ENCODE measurements at regions not wholly inside any gene's neighbourhood (a gene's known extent, or its start where the extent isn't known, plus 50 kb on each side); places are given as distances from the start of the nearest gene placed in this dataset.
A peak's percentile ranks its signal among the peaks of the same experiment; 100 is the strongest.

DNA sequence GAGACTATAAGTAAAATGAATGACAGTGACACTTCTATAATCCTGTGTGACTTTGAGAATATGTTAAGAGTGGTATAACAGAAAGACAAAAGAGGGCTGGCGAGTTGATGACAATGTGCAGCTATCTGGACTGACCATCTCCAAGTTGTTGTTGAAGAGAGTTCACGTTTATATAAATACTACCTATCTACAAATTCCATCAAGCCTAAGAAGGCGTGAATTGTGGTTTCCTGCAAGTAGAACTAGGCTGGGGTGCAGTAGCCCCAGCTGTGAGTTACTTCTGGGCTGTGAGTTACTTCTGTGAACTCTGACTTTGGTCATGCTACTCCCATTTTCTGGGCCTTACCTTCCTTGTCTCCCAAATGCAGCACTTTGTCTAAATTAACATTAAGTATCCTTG lies 561.0 kb downstream of the TBC1D4 start:
- Histone ChIP-seq H3K4me1 (ENCODE audit: control insufficient read depth, insufficient read depth, low read length, unreplicated experiment) (no peaks in the 10 kb centered on the region), H3K79me2 (ENCODE audit: control insufficient read depth, insufficient read depth, low read length, unreplicated experiment) (no peaks in the 10 kb centered on the region), H3K27me3 (ENCODE audit: insufficient read depth, low read length) (no peaks in the 10 kb centered on the region), H3K4me3 (ENCODE audit: low read depth, low read length) (no peak overlapping the region), H2AFZ (ENCODE audit: low read length, unreplicated experiment) (no peak overlapping the region), H3K27ac (ENCODE audit: low read depth, low read length) (no peak overlapping the region), H3K36me3 (ENCODE audit: insufficient read depth, low read length) (no peaks in the 10 kb centered on the region)

DNA sequence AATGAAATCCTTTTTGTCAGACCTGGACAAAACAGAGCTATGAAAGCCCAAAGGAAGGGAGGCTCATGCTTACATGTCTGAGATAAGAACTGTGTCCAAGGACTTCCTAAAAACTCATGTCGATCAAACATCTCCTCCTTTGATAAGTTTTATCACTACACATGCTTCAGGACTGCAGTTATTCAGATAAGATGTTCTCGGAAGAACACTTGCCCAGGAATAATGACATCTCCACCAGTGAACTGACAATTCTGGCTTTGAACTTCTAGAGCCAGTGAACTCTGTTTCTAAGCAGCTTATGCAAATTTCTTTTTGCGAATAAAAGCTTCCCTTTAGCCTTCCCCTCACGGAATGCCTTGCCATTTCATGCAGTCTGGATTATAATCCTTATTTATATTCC lies 561.6 kb downstream of the TBC1D4 start:
- Histone ChIP-seq H3K27me3 (ENCODE audit: insufficient read depth, low read length) (no peaks in the 10 kb centered on the region), H3K27ac (ENCODE audit: low read depth, low read length) (no peak overlapping the region), H2AFZ (ENCODE audit: low read length, unreplicated experiment) (no peak overlapping the region), H3K4me3 (ENCODE audit: low read depth, low read length) (no peak overlapping the region), H3K4me1 (ENCODE audit: control insufficient read depth, insufficient read depth, low read length, unreplicated experiment) (no peaks in the 10 kb centered on the region), H3K36me3 (ENCODE audit: insufficient read depth, low read length) (no peaks in the 10 kb centered on the region), H3K79me2 (ENCODE audit: control insufficient read depth, insufficient read depth, low read length, unreplicated experiment) (no peaks in the 10 kb centered on the region)

DNA sequence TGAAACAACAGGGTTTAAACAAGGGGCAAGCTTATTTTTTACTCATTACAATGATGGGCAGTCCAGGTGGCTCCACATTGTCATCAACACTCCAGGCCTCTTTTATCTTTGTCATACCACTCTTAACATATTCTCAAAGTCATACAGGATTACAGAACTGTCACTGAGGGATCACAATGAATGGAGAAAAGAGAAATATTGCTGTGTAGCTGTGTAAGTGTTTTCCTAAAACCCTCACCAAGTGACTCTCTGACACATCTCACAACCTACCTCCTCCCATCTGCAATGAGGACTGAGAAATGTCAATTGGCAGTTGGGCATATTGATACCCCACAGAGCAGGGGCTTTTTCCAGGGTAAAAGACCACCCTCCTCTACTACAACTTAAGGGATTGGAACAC lies 562.1 kb downstream of the TBC1D4 start:
- Histone ChIP-seq H2AFZ (ENCODE audit: low read length, unreplicated experiment) (no peak overlapping the region), H3K4me1 (ENCODE audit: control insufficient read depth, insufficient read depth, low read length, unreplicated experiment) (no peaks in the 10 kb centered on the region), H3K4me3 (ENCODE audit: low read depth, low read length) (no peak overlapping the region), H3K27ac (ENCODE audit: low read depth, low read length) (no peak overlapping the region), H3K36me3 (ENCODE audit: insufficient read depth, low read length) (no peaks in the 10 kb centered on the region), H3K27me3 (ENCODE audit: insufficient read depth, low read length) (no peaks in the 10 kb centered on the region), H3K79me2 (ENCODE audit: control insufficient read depth, insufficient read depth, low read length, unreplicated experiment) (no peaks in the 10 kb centered on the region)

DNA sequence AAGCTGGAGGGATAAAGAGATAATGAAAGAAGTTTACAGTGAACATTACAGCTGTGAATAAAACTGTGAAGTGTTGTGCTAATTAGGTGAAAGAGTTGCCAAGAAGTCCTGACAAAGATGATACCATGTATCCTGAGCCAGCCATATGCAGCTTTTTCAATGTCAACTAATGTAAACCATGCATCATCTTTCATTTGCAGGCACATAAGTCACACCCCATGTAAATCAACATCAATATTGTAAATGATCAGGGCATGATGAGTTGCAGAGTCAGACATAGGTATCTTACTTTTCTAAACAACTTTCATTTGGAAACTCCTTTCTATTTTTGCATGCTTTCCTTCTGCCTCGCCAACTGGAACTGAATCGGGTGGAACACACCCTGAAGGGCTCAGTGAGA lies 569.1 kb downstream of the TBC1D4 start:
- Histone ChIP-seq H3K79me2 (ENCODE audit: control insufficient read depth, insufficient read depth, low read length, unreplicated experiment) (no peaks in the 10 kb centered on the region), H3K27me3 (ENCODE audit: insufficient read depth, low read length) (no peaks in the 10 kb centered on the region), H3K4me3 (ENCODE audit: low read depth, low read length) (no peak overlapping the region), H3K27ac (ENCODE audit: low read depth, low read length) (no peak overlapping the region), H3K4me1 (ENCODE audit: control insufficient read depth, insufficient read depth, low read length, unreplicated experiment) (no peaks in the 10 kb centered on the region), H2AFZ (ENCODE audit: low read length, unreplicated experiment) (no peak overlapping the region), H3K36me3 (ENCODE audit: insufficient read depth, low read length) (no peaks in the 10 kb centered on the region)

DNA sequence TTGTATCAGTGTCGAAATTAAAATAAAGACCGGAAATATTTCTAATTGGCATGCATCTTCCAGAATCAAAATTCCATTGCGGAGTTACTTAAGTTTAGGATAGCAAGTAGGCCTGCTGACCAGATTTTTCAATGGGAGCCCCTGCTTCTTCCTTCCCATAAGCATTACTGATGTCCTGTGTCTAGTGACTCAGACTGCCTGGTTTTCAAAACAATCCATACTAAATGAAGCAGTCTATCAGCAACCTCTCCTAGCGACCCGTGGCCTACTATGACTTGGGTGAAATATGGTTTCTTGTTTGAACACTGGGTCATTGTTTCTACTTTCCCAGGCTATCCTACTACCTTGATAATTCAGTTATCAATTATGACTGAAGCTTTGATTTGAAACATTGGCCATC lies 571.6 kb downstream of the TBC1D4 start:
- H2AFZ ChIP-seq (ENCODE audit: low read length, unreplicated experiment), result no peak overlapping the region
- no peaks in the 10 kb centered on the region for H3K79me2 ChIP-seq (ENCODE audit: control insufficient read depth, insufficient read depth, low read length, unreplicated experiment)

DNA sequence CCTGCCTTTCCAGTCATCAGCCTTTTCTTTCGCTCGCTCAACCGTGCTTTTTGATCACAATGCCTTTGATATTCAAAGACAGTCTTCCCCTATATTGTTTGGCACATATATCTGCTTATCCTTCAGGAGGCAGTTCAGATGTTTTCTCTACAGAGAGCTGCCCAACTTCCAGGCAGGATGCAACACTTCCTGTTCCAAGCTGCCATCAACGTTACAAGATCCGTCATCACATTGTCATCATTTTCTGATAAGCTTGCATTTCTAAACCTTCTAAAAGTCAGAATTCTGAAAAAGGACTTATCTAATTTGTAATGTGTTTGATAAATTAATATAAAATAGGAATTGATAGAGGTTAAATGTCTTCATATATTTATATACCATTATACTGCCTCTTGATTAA lies 574.2 kb downstream of the TBC1D4 start:
- Histone ChIP-seq H3K36me3 (ENCODE audit: insufficient read depth, low read length) (no peaks in the 10 kb centered on the region), H3K79me2 (ENCODE audit: control insufficient read depth, insufficient read depth, low read length, unreplicated experiment) (no peaks in the 10 kb centered on the region), H3K4me1 (ENCODE audit: control insufficient read depth, insufficient read depth, low read length, unreplicated experiment) (no peaks in the 10 kb centered on the region)

More for the DNA sequence above, 571.6 kb downstream of the TBC1D4 start:
- no peaks in the 10 kb centered on the region for H3K4me1 ChIP-seq (ENCODE audit: control insufficient read depth, insufficient read depth, low read length, unreplicated experiment)
- H3K27ac ChIP-seq (ENCODE audit: low read depth, low read length), result no peak overlapping the region
- H3K36me3 ChIP-seq (ENCODE audit: insufficient read depth, low read length), result no peaks in the 10 kb centered on the region
- H3K27me3 ChIP-seq (ENCODE audit: insufficient read depth, low read length), result no peaks in the 10 kb centered on the region
- no peak overlapping the region for H3K4me3 ChIP-seq (ENCODE audit: low read depth, low read length)

DNA sequence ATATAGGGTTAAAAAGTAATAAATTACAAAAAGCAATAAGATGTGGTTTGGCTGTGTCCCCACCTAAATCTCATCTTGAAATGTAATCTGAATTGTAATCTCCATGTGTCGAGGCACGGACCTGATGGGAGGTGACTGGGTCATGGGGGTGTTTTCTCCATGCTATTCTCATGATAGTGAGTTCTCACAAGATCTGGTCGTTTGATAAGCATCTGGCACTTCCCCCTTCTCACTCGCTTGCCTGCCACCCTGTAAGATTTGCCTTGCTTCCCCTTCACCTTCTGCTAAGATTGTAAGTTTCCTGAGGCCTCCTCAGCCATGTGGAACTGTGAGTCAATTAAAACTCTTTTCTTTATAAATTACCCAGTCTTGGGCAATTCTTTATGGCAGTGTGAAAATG lies 577.4 kb downstream of the TBC1D4 start:
- no peak overlapping the region for H2AFZ ChIP-seq (ENCODE audit: low read length, unreplicated experiment)
- H3K4me1 ChIP-seq (ENCODE audit: control insufficient read depth, insufficient read depth, low read length, unreplicated experiment), result no peaks in the 10 kb centered on the region
- H3K36me3 ChIP-seq (ENCODE audit: insufficient read depth, low read length), result no peaks in the 10 kb centered on the region
- no peak overlapping the region for H3K4me3 ChIP-seq (ENCODE audit: low read depth, low read length)
- no peak overlapping the region for H3K27ac ChIP-seq (ENCODE audit: low read depth, low read length)
- H3K27me3 ChIP-seq (ENCODE audit: insufficient read depth, low read length), result no peaks in the 10 kb centered on the region
- H3K79me2 ChIP-seq (ENCODE audit: control insufficient read depth, insufficient read depth, low read length, unreplicated experiment), result no peaks in the 10 kb centered on the region

More for the DNA sequence above, 574.2 kb downstream of the TBC1D4 start:
- Histone ChIP-seq H3K27ac (ENCODE audit: low read depth, low read length) (no peak overlapping the region), H3K27me3 (ENCODE audit: insufficient read depth, low read length) (no peaks in the 10 kb centered on the region), H2AFZ (ENCODE audit: low read length, unreplicated experiment) (no peak overlapping the region), H3K4me3 (ENCODE audit: low read depth, low read length) (no peak overlapping the region)

DNA sequence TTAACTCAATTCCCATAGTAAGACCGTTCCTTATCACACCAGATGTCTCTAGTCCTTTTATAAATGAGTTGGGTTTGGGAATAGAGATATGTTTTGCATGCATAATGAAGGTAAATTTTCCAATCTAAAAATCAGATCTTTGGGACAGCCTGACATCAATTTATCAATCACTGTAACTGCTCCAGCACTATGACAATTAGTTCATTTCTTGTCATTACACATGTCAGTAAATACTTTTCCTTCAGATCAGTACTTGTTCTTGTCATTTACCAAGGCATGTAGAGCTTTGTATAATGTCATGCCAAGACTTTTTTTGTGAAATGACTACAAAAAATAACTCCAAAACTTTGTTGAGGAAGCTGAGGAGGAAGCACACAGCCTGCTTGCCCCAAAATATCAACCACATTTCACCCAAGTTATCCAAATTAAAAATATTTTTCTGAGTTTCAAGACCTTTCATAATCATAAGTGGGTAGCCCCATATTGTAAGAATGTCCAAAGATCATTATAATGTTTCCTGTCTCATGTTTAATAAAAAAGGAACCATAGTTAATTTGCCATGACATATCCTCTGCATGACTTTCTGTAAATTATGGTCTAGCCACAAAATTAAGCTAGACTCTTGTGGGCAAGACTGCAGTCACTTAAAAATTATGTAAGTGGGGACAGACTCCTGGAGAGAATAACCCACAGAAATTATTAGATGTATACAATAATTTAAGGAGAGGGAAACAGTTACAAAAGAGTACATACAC lies 586.8 kb downstream of the TBC1D4 start:
- H3K36me3 ChIP-seq (ENCODE audit: insufficient read depth, low read length), result no peaks in the 10 kb centered on the region
- no peak overlapping the region for H3K4me3 ChIP-seq (ENCODE audit: low read depth, low read length)
- H2AFZ ChIP-seq (ENCODE audit: low read length, unreplicated experiment), result no peak overlapping the region
- H3K27ac ChIP-seq (ENCODE audit: low read depth, low read length), result no peak overlapping the region
- H3K27me3 ChIP-seq (ENCODE audit: insufficient read depth, low read length), result no peaks in the 10 kb centered on the region
- H3K79me2 ChIP-seq (ENCODE audit: control insufficient read depth, insufficient read depth, low read length, unreplicated experiment), result no peaks in the 10 kb centered on the region
- H3K4me1 ChIP-seq (ENCODE audit: control insufficient read depth, insufficient read depth, low read length, unreplicated experiment), result peaks cover 19% of the 10 kb centered on the region

DNA sequence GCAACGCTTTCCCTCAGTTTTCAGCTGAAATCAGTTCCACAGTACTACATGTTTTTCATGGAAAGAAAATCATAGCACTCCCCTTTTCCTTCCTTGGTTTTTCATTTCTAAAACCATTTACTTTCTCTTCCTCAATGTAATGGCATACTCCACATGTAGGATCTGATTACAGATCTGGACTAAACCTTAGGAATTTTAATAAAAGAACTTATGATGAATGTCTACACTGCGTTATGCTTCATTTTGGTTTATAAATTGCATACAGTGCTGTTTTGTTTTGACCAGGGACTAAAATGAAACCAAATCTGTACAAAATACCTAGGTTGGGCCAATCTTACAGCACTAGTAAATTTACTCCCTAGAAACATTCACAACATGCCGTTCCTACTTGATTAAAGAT lies 589.9 kb downstream of the TBC1D4 start:
- Histone ChIP-seq H3K27me3 (ENCODE audit: insufficient read depth, low read length) (no peaks in the 10 kb centered on the region), H3K4me1 (ENCODE audit: control insufficient read depth, insufficient read depth, low read length, unreplicated experiment) (peaks cover 25% of the 10 kb centered on the region), H3K36me3 (ENCODE audit: insufficient read depth, low read length) (no peaks in the 10 kb centered on the region), H2AFZ (ENCODE audit: low read length, unreplicated experiment) (peak overlapping the region; percentile 88), H3K79me2 (ENCODE audit: control insufficient read depth, insufficient read depth, low read length, unreplicated experiment) (no peaks in the 10 kb centered on the region), H3K27ac (ENCODE audit: low read depth, low read length) (0 out of 2 replicates have a peak overlapping the region, but pooled peaks have one; percentile 0), H3K4me3 (ENCODE audit: low read depth, low read length) (peak overlapping the region; percentile 18; the same call in 1 of the 2 replicates)

DNA sequence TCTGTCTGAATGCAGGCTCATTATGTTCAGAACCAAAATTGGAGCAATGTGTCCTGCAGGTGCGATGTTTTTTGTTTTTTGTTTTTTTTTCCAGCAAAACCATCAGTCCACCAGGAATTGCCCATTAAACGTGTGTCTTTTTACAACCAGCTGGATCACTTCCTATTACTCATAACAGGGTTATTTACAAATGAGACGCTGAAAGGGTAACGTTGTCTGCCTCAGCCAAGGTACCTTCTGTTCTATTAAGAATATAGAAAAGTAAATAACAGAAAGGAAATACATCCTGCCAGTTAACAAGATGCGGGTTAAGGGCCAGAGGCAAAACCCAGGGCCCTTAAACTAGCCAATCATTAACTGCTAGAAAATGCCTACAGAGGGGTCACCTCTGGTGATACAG lies 590.4 kb downstream of the TBC1D4 start:
- Histone ChIP-seq H3K79me2 (ENCODE audit: control insufficient read depth, insufficient read depth, low read length, unreplicated experiment) (no peaks in the 10 kb centered on the region), H3K4me1 (ENCODE audit: control insufficient read depth, insufficient read depth, low read length, unreplicated experiment) (peaks cover 28% of the 10 kb centered on the region), H2AFZ (ENCODE audit: low read length, unreplicated experiment) (peak overlapping the region; percentile 88), H3K27me3 (ENCODE audit: insufficient read depth, low read length) (no peaks in the 10 kb centered on the region), H3K4me3 (ENCODE audit: low read depth, low read length) (peak overlapping the region; percentile 18; the same call in 1 of the 2 replicates), H3K27ac (ENCODE audit: low read depth, low read length) (0 out of 2 replicates have a peak overlapping the region, but pooled peaks have one; percentile 0), H3K36me3 (ENCODE audit: insufficient read depth, low read length) (no peaks in the 10 kb centered on the region)

DNA sequence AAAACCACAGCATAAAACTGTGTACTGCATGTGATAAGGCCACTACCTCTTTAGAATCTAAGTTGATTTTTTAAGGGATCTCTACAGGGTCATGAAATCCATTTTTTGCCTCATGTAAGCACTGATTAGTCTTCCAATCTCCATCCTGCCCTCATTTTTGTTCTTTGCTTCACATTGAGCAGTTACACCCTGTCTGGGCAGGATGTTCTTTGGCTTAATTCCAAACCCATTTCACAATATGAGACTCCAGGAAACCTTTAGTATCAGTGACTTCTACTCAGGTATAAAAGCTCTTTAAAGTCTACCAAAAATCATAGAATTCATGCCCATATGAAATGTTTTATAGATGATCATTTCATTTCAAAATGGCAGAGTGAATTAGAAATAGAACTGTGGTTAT lies 592.6 kb downstream of the TBC1D4 start:
- H3K27ac ChIP-seq (ENCODE audit: low read depth, low read length), result no peak overlapping the region
- no peak overlapping the region for H3K4me3 ChIP-seq (ENCODE audit: low read depth, low read length)
- no peaks in the 10 kb centered on the region for H3K79me2 ChIP-seq (ENCODE audit: control insufficient read depth, insufficient read depth, low read length, unreplicated experiment)
- peak overlapping the region; percentile 18 for H2AFZ ChIP-seq (ENCODE audit: low read length, unreplicated experiment)
- no peaks in the 10 kb centered on the region for H3K27me3 ChIP-seq (ENCODE audit: insufficient read depth, low read length)
- no peaks in the 10 kb centered on the region for H3K36me3 ChIP-seq (ENCODE audit: insufficient read depth, low read length)
- peaks cover 31% of the 10 kb centered on the region for H3K4me1 ChIP-seq (ENCODE audit: control insufficient read depth, insufficient read depth, low read length, unreplicated experiment)

All from ACC112 (cell line).